Fibroblast of the aortic adventitia (primary cell): ENCODE measurements at regions not wholly inside any gene's neighbourhood (a gene's known extent, or its start where the extent isn't known, plus 50 kb on each side); places are given as distances from the start of the nearest gene placed in this dataset.

Experiments used
- DNase-seq: peaks from one replicate; pipeline ENCODE4 v3.0.0-alpha.2; 2010; ENCODE audit warnings: low read depth
- H3K4me3 ChIP-seq: 2 replicates; pipeline ENCODE4 v1.5.1; 2011; ENCODE audit warnings: low read depth, mild to moderate bottlenecking, control low read depth, low read length, moderate library complexity
- CTCF ChIP-seq: IDR thresholded peaks from 2 replicates; pipeline ENCODE4 v1.5.1; 2011; ENCODE audit warnings: mild to moderate bottlenecking, low read length, control low read depth, inconsistent platforms; ENCODE audit not compliant: insufficient read depth

GRCh38 chr3:118554148-118554838, 480.4 kb downstream of the IGSF11 start:
- no peak overlapping the region for H3K4me3 ChIP-seq
- TF ChIP-seq CTCF, result no peak
- DNase-seq, result no peak

GRCh38 chr3:118556983-118557382, 477.7 kb downstream of the IGSF11 start:
- no peak overlapping the region for H3K4me3 ChIP-seq
- DNase-seq, result no peak
- TF ChIP-seq CTCF, result no peak

GRCh38 chr3:118557513-118557912, 477.1 kb downstream of the IGSF11 start:
- H3K4me3 ChIP-seq, result no peak overlapping the region
- TF ChIP-seq CTCF, result no peak
- no peak for DNase-seq

GRCh38 chr3:118559286-118559685, 475.4 kb downstream of the IGSF11 start:
- DNase-seq, result no peak
- TF ChIP-seq CTCF, result no peak
- no peak overlapping the region for H3K4me3 ChIP-seq

- TF ChIP-seq CTCF, result no peak
- H3K4me3 ChIP-seq, result no peak overlapping the region
- no peak for DNase-seq
These were observed 469.8 kb downstream of the IGSF11 start for GRCh38 chr3:118564800-118565199.

GRCh38 chr3:118573912-118574311, 460.7 kb downstream of the IGSF11 start:
- H3K4me3 ChIP-seq, result no peak overlapping the region
- TF ChIP-seq CTCF, result no peak
- no peak for DNase-seq

- no peak for DNase-seq
- no peak for TF ChIP-seq CTCF
- no peak overlapping the region for H3K4me3 ChIP-seq
These were observed 457.4 kb downstream of the IGSF11 start for GRCh38 chr3:118577055-118577777.
